Stimulated activated CD4-positive, alpha-beta T cell treated with anti-CD3 and anti-CD28 coated beads, TNF-alpha, amount 100 ng/mL, for 48 hours (primary cell): ENCODE measurements at regions not wholly inside any gene's neighbourhood (a gene's known extent, or its start where the extent isn't known, plus 50 kb on each side); places are given as distances from the start of the nearest gene placed in this dataset.
"Not testable (repeated sequence)": the region's sequence is repeated elsewhere in the genome, so short reads cannot be mapped to it uniquely, and the experiment has no call there.

ENCODE experiments used
- DNase-seq, 3 donors: peaks; one replicate each; pipeline ENCODE4 v3.0.0-alpha.2; 2020; ENCODE audit warnings: low read depth in 3 of 3

DNA sequence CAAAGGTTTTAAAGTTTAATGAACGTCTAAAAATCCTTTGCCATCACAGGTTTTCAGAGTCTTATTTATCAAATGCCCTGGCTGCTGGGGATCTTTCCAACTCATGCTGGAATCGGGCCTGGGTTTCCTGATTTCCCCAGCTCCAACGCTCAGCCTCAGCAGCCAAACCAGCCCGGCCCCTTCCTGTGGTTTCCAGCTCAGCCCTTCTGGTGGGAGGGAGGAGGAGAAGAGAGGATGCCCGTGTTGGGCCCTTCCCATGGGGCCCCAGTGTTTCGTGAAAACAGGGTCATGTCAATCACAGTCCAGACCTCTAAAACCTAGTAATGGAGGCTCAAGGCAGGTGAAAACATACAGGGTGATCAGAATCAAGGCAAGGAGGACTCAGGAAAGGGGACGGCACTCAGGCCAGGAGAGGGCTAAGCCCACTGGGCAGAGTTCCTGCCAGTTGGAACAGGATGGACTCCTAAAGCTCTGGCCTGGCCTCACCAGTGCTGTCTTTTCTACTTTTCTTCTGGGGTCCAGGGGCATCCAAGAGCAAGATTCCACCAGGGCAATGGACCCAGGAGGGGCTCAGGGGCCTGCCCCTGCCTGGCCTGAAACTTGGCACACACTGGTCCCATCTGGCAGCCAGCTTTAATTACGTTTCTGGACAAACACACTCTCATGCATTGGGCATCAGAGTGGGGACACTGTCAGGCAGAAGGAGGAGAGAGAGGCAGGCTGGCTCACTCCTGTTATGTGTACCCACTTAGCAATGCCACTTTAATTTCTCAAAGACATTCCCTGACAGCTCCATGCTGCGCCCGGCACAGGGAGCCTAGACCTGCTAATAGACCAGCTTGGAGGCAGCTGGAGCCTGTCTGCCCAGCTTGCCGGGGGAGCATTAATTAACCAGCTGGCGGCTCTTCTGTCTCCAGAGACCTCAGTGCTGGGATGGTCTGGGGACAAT, 194.6 kb downstream of the FAM43A start:
- no peak for DNase-seq

- DNase-seq, result no peak
Observed at GRCh38 chr3:194880940-194881925, 195.6 kb downstream of the FAM43A start.

- no peak for DNase-seq
Observed at GRCh38 chr3:194884649-194885315, 199.1 kb downstream of the FAM43A start.

DNA sequence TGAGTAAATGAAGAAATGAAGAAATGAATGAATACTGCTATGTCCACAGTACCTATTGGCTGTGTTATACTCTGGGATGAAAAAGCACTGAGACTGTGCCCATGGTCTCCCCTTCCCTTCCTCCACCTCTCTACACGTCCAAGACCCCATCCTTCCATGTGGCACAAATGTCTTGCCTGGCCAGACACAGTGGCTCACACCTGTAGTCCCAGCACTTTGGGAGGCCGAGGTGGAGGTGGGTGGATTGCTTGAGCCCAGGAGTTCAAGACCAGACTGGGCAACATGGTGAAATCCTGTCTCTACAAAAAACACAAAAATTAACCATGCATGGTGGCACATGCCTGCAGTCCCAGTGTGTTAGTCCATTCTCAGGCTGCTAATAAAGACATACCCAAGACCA, 200.1 kb downstream of the FAM43A start:
- DNase-seq, result no peak

DNA sequence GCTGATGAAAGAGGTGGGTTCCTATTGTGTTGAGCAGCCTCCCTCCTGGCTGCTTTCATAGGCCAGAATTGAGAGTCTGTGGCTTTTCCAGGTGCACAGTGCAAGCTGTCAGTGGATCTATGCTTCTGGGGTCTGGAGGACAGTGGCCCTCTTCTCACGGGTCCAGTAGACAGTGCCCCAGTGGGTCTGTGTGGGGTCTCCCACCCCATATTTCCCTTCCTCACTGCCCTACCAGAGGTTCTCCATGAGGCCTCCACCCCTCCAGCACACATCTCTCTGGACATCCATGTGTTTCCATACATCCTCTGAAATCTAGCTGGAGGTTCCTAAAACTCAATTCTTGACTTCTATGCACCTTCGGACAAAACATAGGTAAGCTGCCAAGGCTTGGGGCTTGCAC, 201.2 kb downstream of the FAM43A start:
- no peak for DNase-seq

- not testable (repeated sequence) for DNase-seq
Observed at GRCh38 chr3:194888062-194888461, 202.4 kb downstream of the FAM43A start.

DNA sequence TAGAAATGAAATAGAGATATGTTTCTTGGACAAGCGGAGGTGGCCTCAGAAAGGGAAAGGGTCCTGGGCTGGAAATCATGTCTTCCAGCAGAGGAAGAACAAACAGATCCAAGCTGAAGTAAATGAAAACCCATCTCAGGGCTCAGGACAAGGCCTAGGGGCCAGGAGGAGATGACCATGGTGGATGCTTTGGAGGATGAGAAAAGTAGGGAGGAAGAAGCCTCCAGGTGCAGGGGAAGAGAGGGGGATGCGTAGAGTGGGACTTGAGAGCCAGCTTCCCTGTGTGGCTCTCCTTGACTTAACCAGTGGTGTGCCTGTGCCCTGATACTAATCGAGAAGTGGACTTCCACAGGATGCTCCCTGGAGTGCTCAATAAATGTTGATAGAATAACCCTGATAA, 203.2 kb downstream of the FAM43A start:
- DNase-seq, result no peak

DNA sequence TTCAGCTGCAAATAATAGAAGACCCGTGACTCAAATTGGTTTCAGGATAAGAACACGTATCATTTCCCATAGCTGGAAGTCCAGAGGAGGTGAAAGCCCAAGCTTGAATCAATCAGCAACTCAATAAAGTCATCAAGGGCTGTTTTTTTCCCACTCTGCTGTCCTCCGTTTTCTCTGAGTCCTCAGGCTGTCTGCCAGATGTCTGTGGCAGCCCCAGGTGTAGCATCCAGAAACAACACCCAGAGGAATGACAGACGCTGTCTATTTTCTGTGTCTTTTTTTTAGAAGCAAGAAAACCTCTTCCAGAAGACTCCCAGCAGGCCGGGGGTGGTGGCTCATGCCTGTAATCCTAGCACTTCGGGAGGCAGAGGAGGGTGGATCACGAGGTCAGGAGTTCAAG, 204.4 kb downstream of the FAM43A start:
- DNase-seq, result no peak

DNA sequence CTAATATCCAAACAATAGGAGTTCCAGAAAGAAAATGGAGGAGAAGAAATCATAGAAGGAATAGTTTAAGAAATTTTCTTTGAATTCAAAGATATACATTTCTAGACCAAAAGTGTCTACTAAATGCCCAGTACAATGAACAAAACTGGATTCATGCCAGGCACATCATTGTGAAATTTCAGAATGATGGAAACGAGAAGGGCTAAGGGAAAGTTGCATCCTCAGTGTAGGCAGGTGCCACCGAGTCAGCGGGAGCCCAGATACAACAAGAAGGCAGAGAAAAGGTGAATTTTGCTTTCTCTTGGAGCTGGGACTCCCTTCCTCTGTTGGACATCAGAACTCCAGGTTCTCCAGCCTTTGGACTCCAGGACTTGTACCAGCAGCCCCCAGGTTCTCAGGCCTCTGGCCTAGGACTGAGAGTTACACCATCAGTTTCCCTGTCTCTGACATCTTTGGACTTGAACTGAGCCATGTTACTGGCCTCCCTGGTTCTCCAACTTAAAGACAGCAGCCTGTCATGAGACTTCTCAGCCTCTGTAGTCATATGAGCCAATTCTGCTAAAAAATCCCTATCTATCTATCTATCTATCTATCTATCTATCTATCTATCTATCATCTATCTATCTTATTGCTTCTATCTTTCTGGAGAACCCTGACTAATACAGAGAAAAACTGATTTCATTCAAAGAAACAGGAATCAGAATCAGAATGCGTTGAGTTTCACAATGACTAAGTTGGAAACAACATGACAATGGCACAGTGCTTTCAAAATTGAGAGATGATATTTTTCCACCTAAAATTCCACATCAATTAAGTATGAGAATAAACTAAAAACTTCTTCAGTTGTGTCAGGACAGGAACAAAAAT, 207.7 kb downstream of the FAM43A start:
- no peak for DNase-seq

DNA sequence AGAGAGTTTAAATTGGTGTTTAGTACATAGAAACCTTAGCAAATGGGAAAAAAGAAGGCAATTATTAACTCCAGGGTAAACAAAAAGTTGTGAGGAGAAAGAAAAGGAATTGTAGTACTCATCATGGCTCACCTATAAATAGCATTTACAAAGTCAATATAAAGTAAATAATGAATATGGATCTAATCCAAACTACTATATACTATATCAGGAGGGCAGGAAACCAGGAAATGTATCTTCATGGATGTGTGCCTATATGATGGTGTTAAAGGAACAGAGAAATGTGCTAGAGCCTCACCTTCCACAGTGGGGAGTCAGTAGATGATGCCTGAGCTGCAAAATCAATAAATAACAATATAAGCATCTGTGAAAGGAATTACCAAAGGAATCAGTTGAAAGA, 208.9 kb downstream of the FAM43A start:
- no peak for DNase-seq

DNA sequence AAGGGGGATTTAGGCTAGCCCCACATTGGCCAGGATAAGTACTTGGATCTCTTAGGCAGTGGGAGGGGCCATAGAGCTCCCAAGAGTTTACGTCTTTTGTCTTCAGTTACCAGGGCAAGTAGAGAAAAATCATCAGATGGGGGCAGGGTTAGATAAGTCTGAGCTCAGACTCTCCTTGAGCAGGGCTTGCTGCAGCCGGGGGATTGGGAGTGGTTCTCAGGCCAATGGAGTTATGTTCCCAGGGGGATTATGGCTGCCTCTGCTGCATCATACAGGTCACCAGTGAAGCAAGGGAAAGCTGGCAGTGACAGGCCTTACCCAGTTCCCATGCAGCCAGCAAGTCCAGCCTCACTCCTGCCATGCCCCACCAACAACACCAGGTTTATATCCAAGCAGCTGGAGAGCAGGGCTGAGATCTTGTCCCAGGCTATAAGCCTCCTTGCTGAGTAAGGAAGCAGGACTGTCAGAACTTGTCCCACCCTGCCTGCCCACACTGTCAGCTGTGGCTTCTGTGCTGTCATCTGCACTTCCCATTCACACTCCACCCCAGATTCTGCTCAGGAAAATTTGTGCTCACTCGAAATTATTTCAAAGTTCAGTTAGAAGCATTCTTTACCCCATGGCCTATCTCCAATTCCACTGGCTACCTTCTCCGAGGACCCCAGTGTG, 215.3 kb downstream of the FAM43A start:
- no peak for DNase-seq

DNA sequence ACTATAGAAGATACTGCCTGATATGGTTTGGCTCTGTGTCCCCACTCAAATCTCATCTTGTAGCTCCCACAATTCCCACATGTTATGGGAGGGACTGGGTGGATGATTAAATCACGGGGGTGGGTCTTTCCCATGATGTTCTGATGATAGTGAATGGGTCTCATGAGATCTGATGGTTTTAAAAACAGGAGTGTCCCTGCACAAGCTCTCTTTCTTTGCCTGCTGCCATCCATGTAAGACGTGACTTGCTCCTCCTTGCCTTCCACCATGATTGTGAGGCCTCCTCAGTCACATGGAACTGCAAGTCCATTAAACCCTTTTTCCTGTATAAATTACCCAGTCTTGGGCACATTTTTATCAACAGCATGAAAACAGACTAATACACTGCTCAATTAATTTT, 217.8 kb downstream of the FAM43A start:
- DNase-seq, result not testable (repeated sequence)

- not testable (repeated sequence) for DNase-seq
Observed at GRCh38 chr3:194904999-194905398, 219.3 kb downstream of the FAM43A start.

GRCh38 chr3:194905696-194906095, 220.0 kb downstream of the FAM43A start:
- no peak for DNase-seq

- DNase-seq, result no peak
Observed at GRCh38 chr3:194906229-194906629, 220.5 kb downstream of the FAM43A start.

DNA sequence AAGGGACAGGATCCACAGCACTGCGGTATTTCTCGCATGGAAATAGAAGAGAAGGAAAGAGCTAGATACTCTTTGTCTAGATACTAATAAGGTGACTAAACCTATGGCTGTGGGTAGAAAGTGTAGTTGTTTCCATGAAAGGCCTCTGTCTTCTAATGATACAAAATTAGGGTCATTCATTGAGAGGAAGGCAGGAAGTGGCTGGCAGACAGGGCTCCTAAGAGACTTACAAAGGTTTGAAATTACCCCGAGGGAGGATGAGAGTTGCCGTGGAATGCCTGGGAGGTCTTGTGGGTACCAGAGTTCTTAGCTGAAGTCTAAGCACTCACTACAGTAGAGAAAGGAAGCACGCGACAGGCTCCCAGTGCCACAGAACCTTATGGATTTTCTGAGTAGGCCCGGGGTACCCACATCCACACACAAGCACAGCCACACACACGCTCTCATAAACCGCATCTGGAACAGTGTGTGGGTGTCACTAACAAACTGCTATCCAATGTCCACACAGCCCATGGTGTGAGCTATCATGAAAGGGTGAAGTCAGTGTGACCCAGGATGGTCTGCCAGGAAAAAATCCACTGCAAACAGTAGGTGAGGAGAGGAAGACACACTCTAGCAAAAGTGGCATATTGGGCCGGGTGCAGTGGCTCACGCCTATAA, 221.4 kb downstream of the FAM43A start:
- DNase-seq, result no peak

DNA sequence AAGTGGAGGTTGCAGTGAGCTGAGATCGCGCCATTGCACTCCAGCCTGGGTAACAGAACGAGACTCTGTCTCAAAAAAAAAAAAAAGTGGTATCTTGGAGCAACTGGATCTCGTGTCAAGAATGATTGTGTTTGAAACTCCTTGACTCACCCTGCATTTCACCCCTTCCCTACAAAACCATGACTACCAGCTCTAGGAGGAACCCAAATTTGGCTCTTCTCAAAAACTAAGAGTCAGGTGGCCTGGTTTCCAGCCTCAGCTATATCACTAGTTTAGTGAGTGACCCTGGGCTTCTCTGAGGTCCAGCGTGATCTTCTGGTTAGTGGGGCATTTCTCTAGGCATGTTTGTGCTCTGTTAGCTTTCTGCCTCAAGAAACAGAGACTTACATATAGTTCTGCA, 222.1 kb downstream of the FAM43A start:
- no peak for DNase-seq

DNA sequence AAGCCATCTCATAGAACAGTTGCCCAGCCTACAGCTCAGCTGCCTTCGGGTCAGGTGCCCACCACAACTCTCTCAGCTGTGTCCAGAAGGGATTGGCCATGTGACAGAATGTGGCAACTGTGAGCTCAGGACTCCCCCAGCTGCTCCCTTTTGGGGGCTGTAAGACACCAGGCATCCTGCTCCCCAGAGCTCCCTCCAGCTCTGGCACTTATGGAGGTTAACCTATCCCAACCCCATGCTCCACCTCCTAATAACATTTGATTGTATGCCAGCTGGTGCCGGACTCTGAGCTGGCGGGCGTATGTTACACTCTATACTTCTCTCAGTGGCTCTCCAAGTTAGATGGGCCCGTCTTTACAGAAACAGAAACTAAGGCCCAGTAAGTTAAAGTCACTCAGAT, 222.8 kb downstream of the FAM43A start:
- no peak for DNase-seq

- no peak for DNase-seq
Observed at GRCh38 chr3:194908972-194909371, 223.3 kb downstream of the FAM43A start.
